GM12878 (cell line): ENCODE measurements at regions not wholly inside any gene's neighbourhood (a gene's known extent, or its start where the extent isn't known, plus 50 kb on each side); places are given as distances from the start of the nearest gene placed in this dataset.
"Not testable (repeated sequence)": the region's sequence is repeated elsewhere in the genome, so short reads cannot be mapped to it uniquely, and the experiment has no call there.

Experiments used
- ATAC-seq: fragments of 200-7000 bp; cut with Tn5 transposase; 3 replicates; pipeline ENCODE4 v1.9.1; 2020; ENCODE audit warnings: mild to moderate bottlenecking, moderate library complexity
- BruUV-seq: library from RNA; stranded (reverse); fragments of 400-500 nt; replicated peaks from 2 replicates; lab custom pipeline; 2021; lab: Mats Ljungman, UMichigan
- CTCF ChIA-PET: fragments of 300-600 bp; sonication (Branson Sonifier 250); formaldehyde crosslinking; extraction: SDS; loops from one replicate; lab custom pipeline; 2021; ENCODE audit warnings: inconsistent platforms; lab: Yijun Ruan, JAX
- POLR2A ChIA-PET: fragments of 350-600 bp; formaldehyde crosslinking; extraction: SDS; loops from one replicate; lab custom pipeline; 2021; ENCODE audit warnings: inconsistent platforms; lab: Charles Lee
- RAD21 ChIA-PET: fragments of 300-600 bp; sonication (Branson Sonifier 250); formaldehyde crosslinking; loops from one replicate; lab custom pipeline; 2023; ENCODE audit warnings: antibody characterized with exemption; ENCODE audit not compliant: unreplicated experiment; lab: Charles Lee
- SMC1A ChIA-PET: fragments of 300-600 bp; sonication (Branson Sonifier 250); formaldehyde crosslinking; loops from one replicate; lab custom pipeline; 2023; ENCODE audit not compliant: unreplicated experiment, uncharacterized antibody; lab: Charles Lee
- DNase-seq: peaks from one replicate; pipeline ENCODE4 v3.0.0-alpha.2; 2011; ENCODE audit warnings: low read depth, low spot score
- FAIRE-seq: peaks from 3 replicates; lab custom pipeline; 2011; peaks lifted over from hg19 to GRCh38; lab: Jason Lieb, UNC
- H2AFZ ChIP-seq: 2 replicates; pipeline ENCODE4 v1.6.0; 2011; ENCODE audit warnings: low read depth, low read length, control low read depth; ENCODE audit not compliant: control insufficient read depth
- H3K27ac ChIP-seq: 2 replicates; pipeline ENCODE4 v1.5.1; 2011; ENCODE audit warnings: control low read depth; ENCODE audit not compliant: control insufficient read depth, insufficient read depth
- H3K27me3 ChIP-seq, 2 experiments: replicated peaks in 1 of 2; 2 replicates each; pipeline versions ENCODE4 v1.6.0 to v1.6.1; 2011; ENCODE audit warnings: low read length in 1 of 2; ENCODE audit not compliant: control insufficient read depth in 2 of 2, insufficient read depth in 2 of 2
- H3K36me3 ChIP-seq, 2 experiments: 2 replicates each; pipeline ENCODE4 v1.5.1; 2011; ENCODE audit warnings: low read length in 1 of 2; ENCODE audit not compliant: control insufficient read depth in 2 of 2, insufficient read depth in 2 of 2
- H3K4me1 ChIP-seq: 2 replicates; pipeline ENCODE4 v1.6.1; 2011; ENCODE audit warnings: mild to moderate bottlenecking, low read length, moderate library complexity, mixed read lengths; ENCODE audit not compliant: control insufficient read depth, insufficient read depth
- H3K4me2 ChIP-seq: 2 replicates; pipeline ENCODE4 v1.6.0; 2011; ENCODE audit warnings: control low read depth; ENCODE audit not compliant: control insufficient read depth, insufficient read depth
- H3K4me3 ChIP-seq: fragments of 200-600 bp; sonication (generic); 2 replicates; pipeline ENCODE4 v1.5.1; 2016
- H3K79me2 ChIP-seq: 2 replicates; pipeline ENCODE4 v1.6.0; 2011; ENCODE audit warnings: low read length; ENCODE audit not compliant: control insufficient read depth, insufficient read depth
- H3K9ac ChIP-seq: 2 replicates; pipeline ENCODE4 v1.8.0; 2011; ENCODE audit warnings: low read length, control low read depth, mixed read lengths; ENCODE audit not compliant: control insufficient read depth, insufficient read depth
- H3K9me3 ChIP-seq: replicated peaks from 3 replicates; pipeline ENCODE4 v1.5.1; 2011; ENCODE audit warnings: mild to moderate bottlenecking, low read length; ENCODE audit not compliant: control insufficient read depth, insufficient read depth
- H4K20me1 ChIP-seq: 2 replicates; pipeline ENCODE4 v1.6.0; 2011; ENCODE audit not compliant: control insufficient read depth, insufficient read depth
- FOXK2 ChIP-seq: fragments of 450-650 bp; IDR thresholded peaks from 2 replicates; pipeline ENCODE4 v1.6.1; 2017; ENCODE audit warnings: mild to moderate bottlenecking, moderate library complexity
- WGBS: methylation state at CpG from one replicate; pipeline ENCODE4 v1.1.6; 2016; ENCODE audit warnings: low lambda C conversion rate; ENCODE audit not compliant: insufficient replicate concordance, insufficient coverage; ENCODE audit errors: missing lambda C conversion rate; 5-methylcytosine and 5-hydroxymethylcytosine counted together
- in situ Hi-C: fragments of 300-500 bp; cut with MboI; formaldehyde crosslinking; loops from 9 replicates; pipeline ENCODE4 v1.14.3; 2018; ENCODE audit warnings: mixed read lengths
- intact Hi-C: fragments of 100-400 bp; cut with micrococcal nuclease; formaldehyde crosslinking; loops from one replicate; pipeline ENCODE4 v1.14.2; 2022; ENCODE audit not compliant: unreplicated experiment

GRCh38 chr5:115749016-115749415, 67.4 kb downstream of the CDO1 start:
- peaks cover 2% of the 10 kb centered on the region; the same call in 2 of the 3 replicates for H3K9me3 ChIP-seq
- H3K79me2 ChIP-seq, result no peaks in the 10 kb centered on the region
- DNase-seq, result no peak
- H3K4me2 ChIP-seq, result no peak overlapping the region
- WGBS, result 0% methylated on average over 1 of the region's 1 CpG
- FAIRE-seq, result no peak
- RAD21 ChIA-PET, result no interaction called here
- SMC1A ChIA-PET, result no interaction called here
- in situ Hi-C loops (no loop called here), intact Hi-C loops (no loop called here)
- no peak overlapping the region for H3K27ac ChIP-seq
- no peak overlapping the region for H3K9ac ChIP-seq
- no peaks in the 10 kb centered on the region for H4K20me1 ChIP-seq
- H3K4me3 ChIP-seq, result no peak overlapping the region
- POLR2A ChIA-PET, result no interaction called here
- no peaks in the 10 kb centered on the region for H3K4me1 ChIP-seq
- no TSS peak for BruUV-seq
- H2AFZ ChIP-seq, result no peak overlapping the region
- TF ChIP-seq FOXK2, result no peak
- no peak for ATAC-seq
- CTCF ChIA-PET, result interaction anchor here (0.6 to 1.4 kb wide), 2 partner anchors 26 to 192 kb away, joined by 3 read pairs; no protein-coding TSS in a partner anchor
- H3K36me3 ChIP-seq, result no peaks in the 10 kb centered on the region
- no peaks in the 10 kb centered on the region; a peak in 1 of 4 replicates for H3K27me3 ChIP-seq

GRCh38 chr5:115739245-115739644, 77.2 kb downstream of the CDO1 start:
- ATAC-seq, H2AFZ ChIP-seq, H3K27ac ChIP-seq, BruUV-seq, H4K20me1 ChIP-seq, POLR2A ChIA-PET, H3K27me3 ChIP-seq, H3K79me2 ChIP-seq, FAIRE-seq, H3K4me3 ChIP-seq, H3K9me3 ChIP-seq, intact Hi-C loops, in situ Hi-C loops, SMC1A ChIA-PET, H3K4me2 ChIP-seq, DNase-seq, H3K36me3 ChIP-seq, H3K9ac ChIP-seq, H3K4me1 ChIP-seq, CTCF ChIA-PET: not testable (repeated sequence)
- RAD21 ChIA-PET, result interaction anchor here (0.7 kb wide), 1 partner anchor 26 kb away, joined by 3 read pairs; no protein-coding TSS in a partner anchor
- WGBS, result 32% methylated on average over 4 of the region's 6 CpGs
